Esophagus squamous epithelium (tissue), 4 donors: ENCODE measurements at regions not wholly inside any gene's neighbourhood (a gene's known extent, or its start where the extent isn't known, plus 50 kb on each side); places are given as distances from the start of the nearest gene placed in this dataset.
"Not testable (repeated sequence)": the region's sequence is repeated elsewhere in the genome, so short reads cannot be mapped to it uniquely, and the experiment has no call there.

ENCODE experiments used
- CTCF ChIP-seq, 6 experiments: fragments of 450-650 bp in 4 of 6; fragments of 200-600 bp in 2 of 6; sonication (generic) in 2 of 6; IDR thresholded peaks; one replicate each; pipeline ENCODE4 v1.5.1; 2016 to 2019; ENCODE audit warnings: antibody characterized with exemption in 6 of 6, mild to moderate bottlenecking in 4 of 6, moderate library complexity in 4 of 6
- POLR2A ChIP-seq, 4 donors: fragments of 450-650 bp; IDR thresholded peaks; one replicate each; pipeline ENCODE4 v1.6.1; 2017; ENCODE audit warnings: antibody characterized with exemption in 4 of 4, mild to moderate bottlenecking in 4 of 4, moderate library complexity in 3 of 4

- not testable (repeated sequence) for TF ChIP-seq POLR2A, CTCF (IDR thresholded peaks at IDR 0.05)
These were observed 284.6 kb downstream of the SRGAP2C start for GRCh38 chr1:121469395-121469794.
